ENCODE measurements at regions not wholly inside any gene's neighbourhood (a gene's known extent, or its start where the extent isn't known, plus 50 kb on each side); places are given as distances from the start of the nearest gene placed in this dataset.

DNA sequence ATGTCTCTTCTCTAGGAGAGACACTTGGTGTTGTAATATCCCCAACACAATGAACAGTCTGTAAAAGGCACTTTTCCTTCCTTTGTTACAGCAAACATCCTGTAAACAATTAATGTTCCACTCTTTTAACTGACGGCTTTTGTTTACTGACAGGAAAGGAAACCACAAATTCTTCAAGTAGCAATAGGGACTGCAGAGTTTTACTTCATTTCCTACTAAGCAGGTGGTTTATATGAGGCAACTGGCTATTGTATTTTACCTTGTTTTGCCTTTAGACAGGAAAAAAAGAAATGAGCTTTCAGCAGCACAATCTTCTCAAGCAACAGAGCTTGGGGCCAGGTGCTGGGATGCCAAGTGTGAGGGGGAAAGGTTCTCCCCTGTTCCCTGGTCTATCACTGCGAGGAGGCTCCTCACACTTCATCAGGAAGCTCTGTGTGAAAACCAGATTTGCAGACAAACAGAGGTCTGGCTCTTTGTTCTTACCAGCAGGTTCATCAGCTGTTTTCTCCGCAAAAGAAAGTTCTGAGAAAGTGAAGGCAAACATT, 51.2 kb downstream of the SIPA1L2 start:
- TF ChIP-seq, protein P1, sequence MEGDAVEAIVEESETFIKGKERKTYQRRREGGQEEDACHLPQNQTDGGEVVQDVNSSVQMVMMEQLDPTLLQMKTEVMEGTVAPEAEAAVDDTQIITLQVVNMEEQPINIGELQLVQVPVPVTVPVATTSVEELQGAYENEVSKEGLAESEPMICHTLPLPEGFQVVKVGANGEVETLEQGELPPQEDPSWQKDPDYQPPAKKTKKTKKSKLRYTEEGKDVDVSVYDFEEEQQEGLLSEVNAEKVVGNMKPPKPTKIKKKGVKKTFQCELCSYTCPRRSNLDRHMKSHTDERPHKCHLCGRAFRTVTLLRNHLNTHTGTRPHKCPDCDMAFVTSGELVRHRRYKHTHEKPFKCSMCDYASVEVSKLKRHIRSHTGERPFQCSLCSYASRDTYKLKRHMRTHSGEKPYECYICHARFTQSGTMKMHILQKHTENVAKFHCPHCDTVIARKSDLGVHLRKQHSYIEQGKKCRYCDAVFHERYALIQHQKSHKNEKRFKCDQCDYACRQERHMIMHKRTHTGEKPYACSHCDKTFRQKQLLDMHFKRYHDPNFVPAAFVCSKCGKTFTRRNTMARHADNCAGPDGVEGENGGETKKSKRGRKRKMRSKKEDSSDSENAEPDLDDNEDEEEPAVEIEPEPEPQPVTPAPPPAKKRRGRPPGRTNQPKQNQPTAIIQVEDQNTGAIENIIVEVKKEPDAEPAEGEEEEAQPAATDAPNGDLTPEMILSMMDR (IDR thresholded peaks at IDR 0.05) = no peak
- TF ChIP-seq TCF7L2 (IDR thresholded peaks at IDR 0.05; ENCODE audit: low read depth, low read length) = no peak
- no peak for TF ChIP-seq POLR2AphosphoS5 (IDR thresholded peaks at IDR 0.05; ENCODE audit: low read depth, low read length)
